HEK293 (cell line): ENCODE measurements at regions not wholly inside any gene's neighbourhood (a gene's known extent, or its start where the extent isn't known, plus 50 kb on each side); places are given as distances from the start of the nearest gene placed in this dataset.
"Not testable (repeated sequence)": the region's sequence is repeated elsewhere in the genome, so short reads cannot be mapped to it uniquely, and the experiment has no call there.

ENCODE experiments used
- HOXD13 ChIP-seq: sonication (generic); formaldehyde crosslinking; IDR thresholded peaks from 2 replicates; pipeline ENCODE4 v1.8.0; 2022; ENCODE audit warnings: missing genetic modification reagents, borderline replicate concordance
- MEIS1 ChIP-seq: sonication (generic); formaldehyde crosslinking; IDR thresholded peaks from 2 replicates; pipeline ENCODE4 v1.8.1; 2022; ENCODE audit warnings: missing genetic modification reagents, mild to moderate bottlenecking, borderline replicate concordance
- SALL2 ChIP-seq: fragments of 450-650 bp; formaldehyde crosslinking; IDR thresholded peaks from 2 replicates; pipeline ENCODE4 v1.5.0; 2017; ENCODE audit warnings: missing biosample characterization, mild to moderate bottlenecking, missing genetic modification characterization, borderline replicate concordance
- SP2 ChIP-seq: fragments of 450-650 bp; formaldehyde crosslinking; IDR thresholded peaks from 2 replicates; pipeline ENCODE4 v1.5.1; 2016; ENCODE audit warnings: missing biosample characterization, missing genetic modification characterization
- ZFP3 ChIP-seq: fragments of 450-650 bp; formaldehyde crosslinking; IDR thresholded peaks from 2 replicates; pipeline ENCODE4 v1.5.1; 2016; ENCODE audit warnings: low read depth, missing biosample characterization, missing genetic modification characterization
- ZNF184 ChIP-seq: fragments of 450-650 bp; IDR thresholded peaks from 2 replicates; pipeline ENCODE4 v1.5.1; 2018; ENCODE audit warnings: missing biosample characterization, mild to moderate bottlenecking, missing genetic modification characterization
- ZNF24 ChIP-seq: fragments of 450-650 bp; formaldehyde crosslinking; IDR thresholded peaks from 2 replicates; pipeline ENCODE4 v1.5.1; 2016; ENCODE audit warnings: missing biosample characterization, missing genetic modification characterization
- ZNF624 ChIP-seq: fragments of 450-650 bp; formaldehyde crosslinking; IDR thresholded peaks from 2 replicates; pipeline ENCODE4 v1.5.1; 2017; ENCODE audit warnings: missing biosample characterization, missing genetic modification characterization
- ZSCAN23 ChIP-seq: fragments of 450-650 bp; formaldehyde crosslinking; IDR thresholded peaks from 2 replicates; pipeline ENCODE4 v1.5.1; 2016; ENCODE audit warnings: missing biosample characterization, missing genetic modification characterization
- TF ChIP-seq, protein P1 (sequence below): fragments of 450-650 bp; formaldehyde crosslinking; IDR thresholded peaks from 2 replicates; pipeline ENCODE4 v1.5.1; 2016; ENCODE audit warnings: missing biosample characterization, missing genetic modification characterization

DNA sequence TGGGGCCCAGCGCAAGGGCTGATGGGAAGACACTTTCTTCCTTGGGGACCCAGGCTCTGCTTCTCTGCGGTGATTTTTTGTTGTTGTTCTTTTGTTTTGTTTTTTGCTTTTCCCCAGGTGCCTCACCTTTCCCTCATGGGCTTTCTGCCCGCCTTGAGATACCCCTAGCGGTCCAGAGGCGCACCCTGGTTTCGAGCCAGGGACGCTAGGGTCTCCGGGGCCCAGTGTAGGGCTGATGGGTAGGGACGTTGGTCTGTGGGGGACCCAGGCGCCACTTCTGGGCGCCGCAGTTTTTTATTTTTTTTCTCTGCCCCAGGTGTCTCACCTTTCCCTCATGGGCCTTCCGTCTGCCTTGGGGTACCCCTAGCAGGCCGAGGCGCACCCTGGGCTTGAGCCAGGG, 192.7 kb downstream of the POTEG start:
- TF ChIP-seq, protein P1, sequence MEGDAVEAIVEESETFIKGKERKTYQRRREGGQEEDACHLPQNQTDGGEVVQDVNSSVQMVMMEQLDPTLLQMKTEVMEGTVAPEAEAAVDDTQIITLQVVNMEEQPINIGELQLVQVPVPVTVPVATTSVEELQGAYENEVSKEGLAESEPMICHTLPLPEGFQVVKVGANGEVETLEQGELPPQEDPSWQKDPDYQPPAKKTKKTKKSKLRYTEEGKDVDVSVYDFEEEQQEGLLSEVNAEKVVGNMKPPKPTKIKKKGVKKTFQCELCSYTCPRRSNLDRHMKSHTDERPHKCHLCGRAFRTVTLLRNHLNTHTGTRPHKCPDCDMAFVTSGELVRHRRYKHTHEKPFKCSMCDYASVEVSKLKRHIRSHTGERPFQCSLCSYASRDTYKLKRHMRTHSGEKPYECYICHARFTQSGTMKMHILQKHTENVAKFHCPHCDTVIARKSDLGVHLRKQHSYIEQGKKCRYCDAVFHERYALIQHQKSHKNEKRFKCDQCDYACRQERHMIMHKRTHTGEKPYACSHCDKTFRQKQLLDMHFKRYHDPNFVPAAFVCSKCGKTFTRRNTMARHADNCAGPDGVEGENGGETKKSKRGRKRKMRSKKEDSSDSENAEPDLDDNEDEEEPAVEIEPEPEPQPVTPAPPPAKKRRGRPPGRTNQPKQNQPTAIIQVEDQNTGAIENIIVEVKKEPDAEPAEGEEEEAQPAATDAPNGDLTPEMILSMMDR = not testable (repeated sequence)
- TF ChIP-seq SP2 (tag by site-specific recombination); MEIS1 (CRISPR knock-in tag); ZNF24 (tag by site-specific recombination); SALL2 (tag by site-specific recombination); ZSCAN23; ZNF624 (tag by site-specific recombination); ZNF184; HOXD13 (CRISPR knock-in tag); ZFP3: not testable (repeated sequence)
